GM12878 (cell line): ENCODE measurements at regions not wholly inside any gene's neighbourhood (a gene's known extent, or its start where the extent isn't known, plus 50 kb on each side); places are given as distances from the start of the nearest gene placed in this dataset.
"Not testable (repeated sequence)": the region's sequence is repeated elsewhere in the genome, so short reads cannot be mapped to it uniquely, and the experiment has no call there.

Experiments
- ATF2 ChIP-seq: IDR thresholded peaks from 2 replicates; pipeline ENCODE4 v1.6.1; 2012; ENCODE audit warnings: low read length, inconsistent platforms
- BCL11A ChIP-seq: IDR thresholded peaks from 2 replicates; pipeline ENCODE4 v1.6.1; 2011; ENCODE audit warnings: low read depth, low read length
- EZH2 ChIP-seq: IDR thresholded peaks from 2 replicates; pipeline ENCODE4 v1.6.1; 2012; ENCODE audit warnings: low read depth, mild to moderate bottlenecking, control low read depth, inconsistent platforms, low read length, borderline replicate concordance; ENCODE audit not compliant: control insufficient read depth
- PAX8 ChIP-seq: fragments of 450-650 bp; IDR thresholded peaks from 2 replicates; pipeline ENCODE4 v1.6.1; 2017; ENCODE audit warnings: mild to moderate bottlenecking, moderate library complexity
- POLR2A ChIP-seq: IDR thresholded peaks from 2 replicates; pipeline ENCODE4 v1.6.1; 2011; ENCODE audit warnings: low read depth, mild to moderate bottlenecking, low read length
- RBBP5 ChIP-seq: fragments of 200-600 bp; sonication (generic); conservative IDR thresholded peaks from 2 replicates; pipeline ENCODE4 v1.6.1; 2016
- RFX5 ChIP-seq: IDR thresholded peaks from 2 replicates; pipeline ENCODE4 v1.6.1; 2011; ENCODE audit warnings: low read depth, low read length, improper control_type of control experiment
- SMC3 ChIP-seq: IDR thresholded peaks from 2 replicates; pipeline ENCODE4 v1.6.1; 2011; ENCODE audit warnings: low read length, improper control_type of control experiment, borderline replicate concordance
- SPI1 ChIP-seq: IDR thresholded peaks from 2 replicates; pipeline ENCODE4 v1.6.1; 2011; ENCODE audit warnings: low read depth, mild to moderate bottlenecking, low read length, moderate library complexity, borderline replicate concordance; ENCODE audit not compliant: insufficient read depth
- TF ChIP-seq, protein P1 (sequence below), 3 experiments: IDR thresholded peaks in 2 of 3; conservative IDR thresholded peaks in 1 of 3; 2 replicates each; pipeline ENCODE4 v1.5.1; 2011; ENCODE audit warnings: low read depth in 3 of 3, low read length in 3 of 3, mild to moderate bottlenecking in 3 of 3, control low read depth in 2 of 3, moderate library complexity in 2 of 3, inconsistent platforms in 1 of 3, mixed read lengths in 1 of 3; ENCODE audit not compliant: control insufficient read depth in 2 of 3, insufficient read depth in 1 of 3; ENCODE audit errors: extremely low read depth in 1 of 3
- TF ChIP-seq, protein P2 (sequence below): IDR thresholded peaks from 2 replicates; pipeline ENCODE4 v1.6.1; 2011; ENCODE audit warnings: borderline replicate concordance, low read depth, mild to moderate bottlenecking, moderate library complexity, low read length; ENCODE audit not compliant: insufficient read depth, poor library complexity, severe bottlenecking
- TF ChIP-seq, protein P3 (sequence below): fragments of 450-650 bp; IDR thresholded peaks from 2 replicates; pipeline ENCODE4 v1.6.1; 2016; ENCODE audit warnings: mild to moderate bottlenecking

DNA sequence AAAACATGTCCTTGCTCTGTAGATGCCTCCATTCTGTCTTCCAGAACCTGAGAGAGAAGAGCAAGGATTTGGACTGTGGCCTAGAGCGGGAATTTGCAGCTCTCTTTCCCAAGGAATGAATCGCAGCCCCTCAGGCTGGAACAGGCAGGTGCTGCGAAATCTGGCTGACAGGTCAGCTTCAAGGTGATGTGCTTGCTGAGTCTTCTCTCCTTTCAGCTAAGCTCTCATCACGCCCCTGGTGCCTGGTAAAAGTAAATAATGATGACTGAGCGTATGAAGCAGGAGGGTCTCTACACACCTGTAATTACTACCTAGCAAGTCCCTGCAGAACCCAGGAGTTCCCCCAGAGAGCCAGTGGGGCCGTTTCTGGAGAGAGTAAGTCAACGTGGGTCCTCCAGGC lies 204.3 kb upstream of the IRF2BP2 start:
- TF ChIP-seq SPI1, BCL11A, RBBP5, SMC3, RFX5, EZH2, ATF2, POLR2A, PAX8: not testable (repeated sequence)
- TF ChIP-seq, protein P1, sequence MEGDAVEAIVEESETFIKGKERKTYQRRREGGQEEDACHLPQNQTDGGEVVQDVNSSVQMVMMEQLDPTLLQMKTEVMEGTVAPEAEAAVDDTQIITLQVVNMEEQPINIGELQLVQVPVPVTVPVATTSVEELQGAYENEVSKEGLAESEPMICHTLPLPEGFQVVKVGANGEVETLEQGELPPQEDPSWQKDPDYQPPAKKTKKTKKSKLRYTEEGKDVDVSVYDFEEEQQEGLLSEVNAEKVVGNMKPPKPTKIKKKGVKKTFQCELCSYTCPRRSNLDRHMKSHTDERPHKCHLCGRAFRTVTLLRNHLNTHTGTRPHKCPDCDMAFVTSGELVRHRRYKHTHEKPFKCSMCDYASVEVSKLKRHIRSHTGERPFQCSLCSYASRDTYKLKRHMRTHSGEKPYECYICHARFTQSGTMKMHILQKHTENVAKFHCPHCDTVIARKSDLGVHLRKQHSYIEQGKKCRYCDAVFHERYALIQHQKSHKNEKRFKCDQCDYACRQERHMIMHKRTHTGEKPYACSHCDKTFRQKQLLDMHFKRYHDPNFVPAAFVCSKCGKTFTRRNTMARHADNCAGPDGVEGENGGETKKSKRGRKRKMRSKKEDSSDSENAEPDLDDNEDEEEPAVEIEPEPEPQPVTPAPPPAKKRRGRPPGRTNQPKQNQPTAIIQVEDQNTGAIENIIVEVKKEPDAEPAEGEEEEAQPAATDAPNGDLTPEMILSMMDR (IDR thresholded peaks at IDR 0.05 in 2 of 3, conservative IDR thresholded peaks at IDR 0.05 in 1 of 3; ENCODE audit: control insufficient read depth in 2 of 3, extremely low read depth in 1 of 3, insufficient read depth in 1 of 3, low read depth in 3 of 3, low read length in 3 of 3), result not testable (repeated sequence)
- TF ChIP-seq, protein P2, sequence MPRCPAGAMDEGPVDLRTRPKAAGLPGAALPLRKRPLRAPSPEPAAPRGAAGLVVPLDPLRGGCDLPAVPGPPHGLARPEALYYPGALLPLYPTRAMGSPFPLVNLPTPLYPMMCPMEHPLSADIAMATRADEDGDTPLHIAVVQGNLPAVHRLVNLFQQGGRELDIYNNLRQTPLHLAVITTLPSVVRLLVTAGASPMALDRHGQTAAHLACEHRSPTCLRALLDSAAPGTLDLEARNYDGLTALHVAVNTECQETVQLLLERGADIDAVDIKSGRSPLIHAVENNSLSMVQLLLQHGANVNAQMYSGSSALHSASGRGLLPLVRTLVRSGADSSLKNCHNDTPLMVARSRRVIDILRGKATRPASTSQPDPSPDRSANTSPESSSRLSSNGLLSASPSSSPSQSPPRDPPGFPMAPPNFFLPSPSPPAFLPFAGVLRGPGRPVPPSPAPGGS, result not testable (repeated sequence)
- TF ChIP-seq, protein P3, sequence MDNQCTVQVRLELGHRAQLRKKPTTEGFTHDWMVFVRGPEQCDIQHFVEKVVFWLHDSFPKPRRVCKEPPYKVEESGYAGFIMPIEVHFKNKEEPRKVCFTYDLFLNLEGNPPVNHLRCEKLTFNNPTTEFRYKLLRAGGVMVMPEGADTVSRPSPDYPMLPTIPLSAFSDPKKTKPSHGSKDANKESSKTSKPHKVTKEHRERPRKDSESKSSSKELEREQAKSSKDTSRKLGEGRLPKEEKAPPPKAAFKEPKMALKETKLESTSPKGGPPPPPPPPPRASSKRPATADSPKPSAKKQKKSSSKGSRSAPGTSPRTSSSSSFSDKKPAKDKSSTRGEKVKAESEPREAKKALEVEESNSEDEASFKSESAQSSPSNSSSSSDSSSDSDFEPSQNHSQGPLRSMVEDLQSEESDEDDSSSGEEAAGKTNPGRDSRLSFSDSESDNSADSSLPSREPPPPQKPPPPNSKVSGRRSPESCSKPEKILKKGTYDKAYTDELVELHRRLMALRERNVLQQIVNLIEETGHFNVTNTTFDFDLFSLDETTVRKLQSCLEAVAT, result not testable (repeated sequence)
